Thoracic aorta (tissue), 2 donors: ENCODE measurements at regions not wholly inside any gene's neighbourhood (a gene's known extent, or its start where the extent isn't known, plus 50 kb on each side); places are given as distances from the start of the nearest gene placed in this dataset.

ENCODE experiments used
- ATAC-seq: fragments of 150-250 bp; one replicate; pipeline ENCODE4 v1.8.0; 2017; ENCODE audit warnings: low read depth; ENCODE audit not compliant: insufficient number of reproducible peaks, low FRiP score
- DNase-seq: peaks from one replicate; pipeline ENCODE4 v3.0.0-alpha.2; 2020; ENCODE audit warnings: low spot score
- H3K27ac ChIP-seq, 2 donors: fragments of 200-600 bp; sonication (generic); 1 replicate in 1 of 2; 2 replicates in 1 of 2; pipeline ENCODE4 v1.5.1; 2016; ENCODE audit warnings: mild to moderate bottlenecking in 2 of 2, moderate library complexity in 2 of 2
- H3K27me3 ChIP-seq: fragments of 200-600 bp; sonication (generic); replicated peaks from 2 replicates; pipeline ENCODE4 v1.6.0; 2016; ENCODE audit warnings: mild to moderate bottlenecking; ENCODE audit not compliant: insufficient read depth
- H3K36me3 ChIP-seq: fragments of 200-600 bp; sonication (generic); one replicate; pipeline ENCODE4 v1.5.1; 2016
- H3K4me1 ChIP-seq, 2 donors: fragments of 200-600 bp; sonication (generic); 1 replicate in 1 of 2; 2 replicates in 1 of 2; pipeline versions ENCODE4 v1.5.1 to v1.6.0; 2016; ENCODE audit warnings: low read depth in 2 of 2, mild to moderate bottlenecking in 1 of 2; ENCODE audit not compliant: control insufficient read depth in 1 of 2
- H3K4me3 ChIP-seq: fragments of 200-600 bp; sonication (generic); 2 replicates; pipeline ENCODE4 v1.5.1; 2016; ENCODE audit warnings: mild to moderate bottlenecking
- H3K9me3 ChIP-seq: fragments of 200-600 bp; sonication (generic); 2 replicates; pipeline ENCODE4 v1.5.1; 2016
- TF ChIP-seq, protein P1 (sequence below): fragments of 200-600 bp; sonication (generic); IDR thresholded peaks from one replicate; pipeline ENCODE4 v1.5.1; 2019; ENCODE audit warnings: antibody characterized with exemption

DNA sequence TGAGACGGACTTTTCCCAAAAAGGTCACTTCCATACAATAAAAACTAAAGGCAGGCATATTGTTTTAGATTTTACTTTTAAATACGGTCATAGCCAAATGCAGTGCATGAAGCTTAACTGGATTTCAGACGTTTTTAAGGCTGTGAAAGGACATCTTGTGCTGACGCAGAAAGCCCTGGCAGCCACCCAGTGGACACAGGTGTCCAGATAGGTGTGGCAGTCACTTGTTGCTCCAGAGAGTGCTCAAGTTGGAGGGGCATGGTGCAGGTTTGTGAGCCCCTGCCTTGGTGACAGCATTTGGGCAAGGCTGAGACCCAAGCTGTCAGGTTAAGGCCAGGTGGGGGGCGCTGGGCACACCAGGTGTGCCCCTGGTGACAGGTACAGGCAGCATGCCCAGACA lies 135.8 kb upstream of the TBL1X start:
- TF ChIP-seq, protein P1, sequence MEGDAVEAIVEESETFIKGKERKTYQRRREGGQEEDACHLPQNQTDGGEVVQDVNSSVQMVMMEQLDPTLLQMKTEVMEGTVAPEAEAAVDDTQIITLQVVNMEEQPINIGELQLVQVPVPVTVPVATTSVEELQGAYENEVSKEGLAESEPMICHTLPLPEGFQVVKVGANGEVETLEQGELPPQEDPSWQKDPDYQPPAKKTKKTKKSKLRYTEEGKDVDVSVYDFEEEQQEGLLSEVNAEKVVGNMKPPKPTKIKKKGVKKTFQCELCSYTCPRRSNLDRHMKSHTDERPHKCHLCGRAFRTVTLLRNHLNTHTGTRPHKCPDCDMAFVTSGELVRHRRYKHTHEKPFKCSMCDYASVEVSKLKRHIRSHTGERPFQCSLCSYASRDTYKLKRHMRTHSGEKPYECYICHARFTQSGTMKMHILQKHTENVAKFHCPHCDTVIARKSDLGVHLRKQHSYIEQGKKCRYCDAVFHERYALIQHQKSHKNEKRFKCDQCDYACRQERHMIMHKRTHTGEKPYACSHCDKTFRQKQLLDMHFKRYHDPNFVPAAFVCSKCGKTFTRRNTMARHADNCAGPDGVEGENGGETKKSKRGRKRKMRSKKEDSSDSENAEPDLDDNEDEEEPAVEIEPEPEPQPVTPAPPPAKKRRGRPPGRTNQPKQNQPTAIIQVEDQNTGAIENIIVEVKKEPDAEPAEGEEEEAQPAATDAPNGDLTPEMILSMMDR, result no peak
- no peaks in the 10 kb centered on the region for H3K4me1 ChIP-seq
- no peak for ATAC-seq
- no peak for DNase-seq
- no peaks in the 10 kb centered on the region for H3K36me3 ChIP-seq
- H3K9me3 ChIP-seq, result no peaks in the 10 kb centered on the region
- H3K27me3 ChIP-seq, result no peaks in the 10 kb centered on the region
- no peak overlapping the region for H3K4me3 ChIP-seq
- H3K27ac ChIP-seq, result no peak overlapping the region

DNA sequence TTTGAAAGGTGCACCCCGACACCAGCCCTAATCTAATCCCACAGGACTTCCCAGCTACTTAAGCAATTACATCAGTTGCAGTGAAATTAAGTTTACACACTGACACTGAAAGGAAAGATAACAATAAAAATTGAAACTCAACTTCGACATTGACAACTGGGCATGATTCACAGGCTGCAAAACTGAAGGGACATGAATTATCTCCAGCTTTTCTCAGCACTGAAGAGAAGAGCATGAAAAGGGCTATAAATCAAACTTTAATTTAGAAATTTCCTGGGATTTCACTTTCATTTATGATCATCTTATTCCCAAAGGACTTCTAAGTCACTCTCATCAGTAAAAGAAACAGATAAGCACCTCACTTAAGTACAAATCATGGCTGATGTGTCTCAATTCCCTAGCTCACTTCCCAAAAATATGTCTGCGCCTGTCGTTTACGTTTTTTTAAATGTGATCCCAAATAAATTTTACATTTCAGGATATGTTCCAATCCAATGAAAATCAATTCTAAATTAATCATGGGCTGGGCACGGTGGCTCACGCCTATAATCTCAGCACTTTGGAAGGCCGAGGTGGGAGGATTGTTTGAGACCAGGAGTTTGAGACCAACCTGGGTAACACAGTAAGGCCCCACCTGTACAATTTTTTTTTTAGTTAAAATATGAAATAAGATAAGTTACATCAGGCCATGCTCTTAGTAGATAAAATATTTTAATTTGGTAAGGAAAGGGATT lies 134.4 kb upstream of the TBL1X start:
- TF ChIP-seq, protein P1, result no peak
- Histone ChIP-seq H3K4me3 (no peak overlapping the region), H3K36me3 (no peaks in the 10 kb centered on the region), H3K9me3 (no peaks in the 10 kb centered on the region), H3K27me3 (no peaks in the 10 kb centered on the region), H3K27ac (no peak overlapping the region), H3K4me1 (no peaks in the 10 kb centered on the region)
- no peak for DNase-seq
- ATAC-seq, result no peak

DNA sequence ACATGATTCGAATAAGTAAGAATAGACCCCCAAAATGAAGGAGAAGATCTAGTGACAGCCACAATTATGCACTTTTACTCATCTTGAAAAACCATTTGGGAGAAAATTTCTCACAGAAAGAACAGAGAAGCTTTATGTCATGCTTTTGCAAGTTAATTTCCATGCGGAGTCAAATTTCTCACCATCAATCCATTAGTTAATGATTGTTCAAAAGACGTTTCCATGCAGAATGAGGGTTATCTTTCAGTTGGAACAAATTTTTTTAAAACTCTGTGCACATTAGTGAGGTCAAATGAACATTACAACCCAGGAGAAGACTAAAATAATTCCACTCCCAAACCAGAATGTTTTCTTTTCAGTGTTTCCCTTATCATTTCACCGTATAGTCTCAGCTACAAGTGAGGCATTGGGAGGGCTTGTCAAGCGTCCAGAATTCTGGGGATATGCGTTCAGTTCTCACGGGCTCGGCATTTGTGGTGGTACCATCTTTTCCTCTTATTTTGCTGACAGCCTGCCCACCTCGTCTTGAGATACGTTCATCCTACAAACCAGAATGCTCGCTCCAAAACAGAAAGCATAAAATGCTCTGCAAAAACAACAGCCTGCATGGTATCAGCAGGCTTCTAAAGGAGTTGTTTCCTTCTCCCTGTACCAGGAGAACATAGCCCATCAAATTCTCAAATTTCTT lies 130.8 kb upstream of the TBL1X start:
- no peak overlapping the region for H3K27ac ChIP-seq
- no peak for DNase-seq
- H3K4me3 ChIP-seq, result peak overlapping the region; percentile 33
- TF ChIP-seq, protein P1, result no peak
- no peaks in the 10 kb centered on the region for H3K36me3 ChIP-seq
- no peaks in the 10 kb centered on the region for H3K27me3 ChIP-seq
- ATAC-seq, result no peak
- H3K9me3 ChIP-seq, result no peaks in the 10 kb centered on the region
- H3K4me1 ChIP-seq, result no peaks in the 10 kb centered on the region

DNA sequence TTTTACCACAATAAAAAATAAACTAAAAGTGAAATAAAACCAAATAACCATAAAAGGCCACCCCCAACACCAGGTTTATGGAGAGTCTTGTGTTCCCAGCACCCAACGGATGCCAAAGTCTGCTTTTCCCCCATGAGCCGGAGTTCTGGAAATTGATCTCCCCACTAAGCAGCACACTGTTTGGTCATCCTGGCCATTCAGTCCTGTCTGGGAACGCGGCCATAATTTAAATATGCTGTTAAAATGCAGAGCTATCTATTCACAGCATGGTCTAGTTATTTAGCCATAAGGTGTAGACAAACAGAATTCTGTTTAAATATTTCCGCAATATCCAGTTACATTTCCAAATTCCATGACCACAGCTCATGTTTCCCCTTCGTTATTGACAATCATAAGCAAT lies 129.6 kb upstream of the TBL1X start:
- Histone ChIP-seq H3K9me3 (no peaks in the 10 kb centered on the region), H3K4me3 (no peak overlapping the region), H3K36me3 (no peaks in the 10 kb centered on the region), H3K4me1 (peaks cover 4 to 5% of the 10 kb centered on the region in 2 donors), H3K27ac (no peak overlapping the region), H3K27me3 (no peaks in the 10 kb centered on the region)
- ATAC-seq, result no peak
- TF ChIP-seq, protein P1, result no peak
- no peak for DNase-seq

DNA sequence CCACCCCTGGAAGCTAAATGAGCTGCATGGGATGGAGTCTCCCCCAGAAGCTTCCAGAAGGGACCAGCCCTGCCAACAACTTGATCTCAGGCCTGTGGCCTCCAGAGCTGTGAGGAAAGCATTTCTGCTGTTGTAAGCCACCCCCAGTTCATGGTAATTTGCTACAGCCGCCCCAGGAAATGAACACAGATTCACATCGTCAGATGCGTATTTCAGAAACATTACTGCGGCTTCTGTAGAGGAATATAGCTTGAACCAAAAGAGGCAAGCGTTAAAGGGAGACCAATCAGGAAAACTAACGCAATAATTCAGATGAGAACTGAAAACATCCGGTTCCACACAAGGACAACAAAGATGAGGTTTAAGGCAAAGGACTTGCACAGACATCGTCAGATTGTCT lies 128.4 kb upstream of the TBL1X start:
- Histone ChIP-seq H3K9me3 (no peaks in the 10 kb centered on the region), H3K4me1 (peaks cover 10% of the 10 kb centered on the region in 2 donors), H3K4me3 (no peak overlapping the region), H3K27ac (no peak overlapping the region), H3K27me3 (no peaks in the 10 kb centered on the region), H3K36me3 (no peaks in the 10 kb centered on the region)
- TF ChIP-seq, protein P1, result no peak
- ATAC-seq (no peak), DNase-seq (no peak)
